ENCODE measurements at regions not wholly inside any gene's neighbourhood (a gene's known extent, or its start where the extent isn't known, plus 50 kb on each side); places are given as distances from the start of the nearest gene placed in this dataset.

GRCh38 chr20:21033817-21034216, 72.3 kb downstream of the LINC00237 start:
- DNase-seq: no peak

- no peak for DNase-seq
These were observed 74.5 kb downstream of the LINC00237 start for GRCh38 chr20:21031666-21032065.

GRCh38 chr20:21029341-21029740, 76.8 kb downstream of the LINC00237 start:
- DNase-seq: no peak

GRCh38 chr20:21028921-21029320, 77.2 kb downstream of the LINC00237 start:
- no peak for DNase-seq

- DNase-seq: no peak
These were observed 77.7 kb downstream of the LINC00237 start for GRCh38 chr20:21028436-21028835.

- DNase-seq: no peak
These were observed 78.6 kb downstream of the LINC00237 start for GRCh38 chr20:21027569-21027968.

- DNase-seq: no peak
These were observed 79.2 kb downstream of the LINC00237 start for GRCh38 chr20:21026951-21027350.

- DNase-seq: no peak
These were observed 81.7 kb downstream of the LINC00237 start for GRCh38 chr20:21024420-21024819.

- DNase-seq: no peak
These were observed 83.2 kb downstream of the LINC00237 start for GRCh38 chr20:21022925-21023324.

GRCh38 chr20:21021472-21021790, 84.7 kb downstream of the LINC00237 start:
- no peak for DNase-seq

GRCh38 chr20:21020659-21021471, 85.3 kb downstream of the LINC00237 start:
- DNase-seq: no peak

GRCh38 chr20:21019814-21020658, 86.1 kb downstream of the LINC00237 start:
- no peak for DNase-seq

GRCh38 chr20:21019468-21019813, 86.7 kb downstream of the LINC00237 start:
- no peak for DNase-seq

GRCh38 chr20:21018576-21018975, 87.6 kb downstream of the LINC00237 start:
- no peak for DNase-seq

GRCh38 chr20:21017528-21018085, 88.6 kb downstream of the LINC00237 start:
- no peak for DNase-seq

GRCh38 chr20:21016751-21017150, 89.4 kb downstream of the LINC00237 start:
- DNase-seq: no peak

GRCh38 chr20:21014528-21014927, 91.6 kb downstream of the LINC00237 start:
- no peak for DNase-seq

- no peak for DNase-seq
These were observed 97.2 kb downstream of the LINC00237 start for GRCh38 chr20:21008951-21009350.

- no peak for DNase-seq
These were observed 99.5 kb downstream of the LINC00237 start for GRCh38 chr20:21006611-21007010.

- DNase-seq: no peak
These were observed 101.6 kb downstream of the LINC00237 start for GRCh38 chr20:21004386-21005076.

- no peak for DNase-seq
These were observed 102.3 kb downstream of the LINC00237 start for GRCh38 chr20:21003902-21004301.

- no peak for DNase-seq
These were observed 103.7 kb downstream of the LINC00237 start for GRCh38 chr20:21002486-21002885.

GRCh38 chr20:20993372-20993771, 112.8 kb downstream of the LINC00237 start:
- peak; percentile 79 for DNase-seq

Measured in NCI-H1092 treated with DMSO at 0.1 percent for 48 hours (cell line).